ENCODE measurements at regions not wholly inside any gene's neighbourhood (a gene's known extent, or its start where the extent isn't known, plus 50 kb on each side); places are given as distances from the start of the nearest gene placed in this dataset.
"Not testable (repeated sequence)": the region's sequence is repeated elsewhere in the genome, so short reads cannot be mapped to it uniquely, and the experiment has no call there.

GRCh38 chr6:164377348-164377918 lies 932.0 kb downstream of the C6orf118 start:
- no peak for DNase-seq (ENCODE audit: low spot score)

- DNase-seq (ENCODE audit: low spot score): no peak
These were observed 938.6 kb downstream of the C6orf118 start for GRCh38 chr6:164370773-164371172.

- no peak for DNase-seq (ENCODE audit: low spot score)
These were observed 944.9 kb downstream of the QKI start for GRCh38 chr6:164359441-164359840.

GRCh38 chr6:164359036-164359435 lies 944.5 kb downstream of the QKI start:
- no peak for DNase-seq (ENCODE audit: low spot score)

- DNase-seq (ENCODE audit: low spot score): no peak
These were observed 942.3 kb downstream of the QKI start for GRCh38 chr6:164356814-164357213.

- no peak for DNase-seq (ENCODE audit: low spot score)
These were observed 932.9 kb downstream of the QKI start for GRCh38 chr6:164347455-164347854.

- DNase-seq (ENCODE audit: low spot score): no peak
These were observed 932.1 kb downstream of the QKI start for GRCh38 chr6:164346631-164347030.

GRCh38 chr6:164345806-164346496 lies 931.4 kb downstream of the QKI start:
- no peak for DNase-seq (ENCODE audit: low spot score)

- no peak for DNase-seq (ENCODE audit: low spot score)
These were observed 930.8 kb downstream of the QKI start for GRCh38 chr6:164345327-164345726.

GRCh38 chr6:164344801-164345291 lies 930.3 kb downstream of the QKI start:
- DNase-seq (ENCODE audit: low spot score): no peak

GRCh38 chr6:164339442-164339841 lies 924.9 kb downstream of the QKI start:
- not testable (repeated sequence) for DNase-seq (ENCODE audit: low spot score)

GRCh38 chr6:164337925-164338397 lies 923.4 kb downstream of the QKI start:
- DNase-seq (ENCODE audit: low spot score): no peak

- no peak for DNase-seq (ENCODE audit: low spot score)
These were observed 922.8 kb downstream of the QKI start for GRCh38 chr6:164337024-164337924.

- DNase-seq (ENCODE audit: low spot score): no peak
These were observed 921.9 kb downstream of the QKI start for GRCh38 chr6:164336455-164336854.

- no peak for DNase-seq (ENCODE audit: low spot score)
These were observed 916.5 kb downstream of the QKI start for GRCh38 chr6:164331026-164331425.

- DNase-seq (ENCODE audit: low spot score): no peak
These were observed 910.6 kb downstream of the QKI start for GRCh38 chr6:164325168-164325567.

GRCh38 chr6:164322533-164322932 lies 908.0 kb downstream of the QKI start:
- no peak for DNase-seq (ENCODE audit: low spot score)

GRCh38 chr6:164321297-164321696 lies 906.8 kb downstream of the QKI start:
- no peak for DNase-seq (ENCODE audit: low spot score)

- DNase-seq (ENCODE audit: low spot score): no peak
These were observed 900.9 kb downstream of the QKI start for GRCh38 chr6:164315376-164315775.

GRCh38 chr6:164308339-164308738 lies 893.8 kb downstream of the QKI start:
- DNase-seq (ENCODE audit: low spot score): no peak

- DNase-seq (ENCODE audit: low spot score): no peak
These were observed 888.8 kb downstream of the QKI start for GRCh38 chr6:164303102-164303964.

GRCh38 chr6:164296411-164296810 lies 881.9 kb downstream of the QKI start:
- no peak for DNase-seq (ENCODE audit: low spot score)
